Tibial nerve (tissue), 4 donors: ENCODE measurements at regions not wholly inside any gene's neighbourhood (a gene's known extent, or its start where the extent isn't known, plus 50 kb on each side); places are given as distances from the start of the nearest gene placed in this dataset.

Source experiments
- EP300 ChIP-seq, 2 donors: sonication (generic); formaldehyde crosslinking; IDR thresholded peaks; one replicate each; pipeline ENCODE4 v1.6.1; 2017; ENCODE audit warnings: antibody characterized with exemption in 2 of 2, mild to moderate bottlenecking in 1 of 2
- POLR2A ChIP-seq, 2 donors: fragments of 450-650 bp; IDR thresholded peaks; one replicate each; pipeline ENCODE4 v1.6.1; 2017; ENCODE audit warnings: antibody characterized with exemption in 2 of 2, mild to moderate bottlenecking in 2 of 2, moderate library complexity in 2 of 2
- TF ChIP-seq, protein P1 (sequence below), 5 experiments: fragments of 200-600 bp in 3 of 5; fragments of 450-650 bp in 2 of 5; sonication (generic) in 3 of 5; IDR thresholded peaks; one replicate each; pipeline ENCODE4 v1.5.1; 2016 to 2019; ENCODE audit warnings: antibody characterized with exemption in 5 of 5, mild to moderate bottlenecking in 3 of 5, moderate library complexity in 2 of 5

DNA sequence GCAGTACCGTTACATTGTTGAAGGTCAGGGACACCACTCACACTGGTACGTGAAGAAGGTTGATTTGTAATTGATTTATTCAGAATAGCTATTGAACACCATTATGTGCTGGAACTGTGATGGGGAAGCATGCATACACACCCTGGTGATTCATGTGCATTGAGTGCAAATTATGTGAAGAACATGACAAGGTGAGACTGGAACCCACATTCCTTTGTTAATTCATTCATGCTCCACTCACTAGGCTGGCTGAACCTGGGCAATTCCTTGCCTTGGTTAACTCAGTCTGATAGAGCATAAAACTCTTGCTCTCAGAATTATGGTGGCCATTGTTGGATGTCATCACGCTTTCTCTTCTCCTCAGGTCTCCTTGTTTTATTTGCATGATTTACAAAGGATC is 67.3 kb upstream of the TPK1 start:
- TF ChIP-seq, protein P1, sequence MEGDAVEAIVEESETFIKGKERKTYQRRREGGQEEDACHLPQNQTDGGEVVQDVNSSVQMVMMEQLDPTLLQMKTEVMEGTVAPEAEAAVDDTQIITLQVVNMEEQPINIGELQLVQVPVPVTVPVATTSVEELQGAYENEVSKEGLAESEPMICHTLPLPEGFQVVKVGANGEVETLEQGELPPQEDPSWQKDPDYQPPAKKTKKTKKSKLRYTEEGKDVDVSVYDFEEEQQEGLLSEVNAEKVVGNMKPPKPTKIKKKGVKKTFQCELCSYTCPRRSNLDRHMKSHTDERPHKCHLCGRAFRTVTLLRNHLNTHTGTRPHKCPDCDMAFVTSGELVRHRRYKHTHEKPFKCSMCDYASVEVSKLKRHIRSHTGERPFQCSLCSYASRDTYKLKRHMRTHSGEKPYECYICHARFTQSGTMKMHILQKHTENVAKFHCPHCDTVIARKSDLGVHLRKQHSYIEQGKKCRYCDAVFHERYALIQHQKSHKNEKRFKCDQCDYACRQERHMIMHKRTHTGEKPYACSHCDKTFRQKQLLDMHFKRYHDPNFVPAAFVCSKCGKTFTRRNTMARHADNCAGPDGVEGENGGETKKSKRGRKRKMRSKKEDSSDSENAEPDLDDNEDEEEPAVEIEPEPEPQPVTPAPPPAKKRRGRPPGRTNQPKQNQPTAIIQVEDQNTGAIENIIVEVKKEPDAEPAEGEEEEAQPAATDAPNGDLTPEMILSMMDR (IDR thresholded peaks at IDR 0.05): no peak
- no peak for TF ChIP-seq POLR2A (IDR thresholded peaks at IDR 0.05)
- no peak for TF ChIP-seq EP300 (IDR thresholded peaks at IDR 0.05)
